ENCODE measurements at regions not wholly inside any gene's neighbourhood (a gene's known extent, or its start where the extent isn't known, plus 50 kb on each side); places are given as distances from the start of the nearest gene placed in this dataset.

DNA sequence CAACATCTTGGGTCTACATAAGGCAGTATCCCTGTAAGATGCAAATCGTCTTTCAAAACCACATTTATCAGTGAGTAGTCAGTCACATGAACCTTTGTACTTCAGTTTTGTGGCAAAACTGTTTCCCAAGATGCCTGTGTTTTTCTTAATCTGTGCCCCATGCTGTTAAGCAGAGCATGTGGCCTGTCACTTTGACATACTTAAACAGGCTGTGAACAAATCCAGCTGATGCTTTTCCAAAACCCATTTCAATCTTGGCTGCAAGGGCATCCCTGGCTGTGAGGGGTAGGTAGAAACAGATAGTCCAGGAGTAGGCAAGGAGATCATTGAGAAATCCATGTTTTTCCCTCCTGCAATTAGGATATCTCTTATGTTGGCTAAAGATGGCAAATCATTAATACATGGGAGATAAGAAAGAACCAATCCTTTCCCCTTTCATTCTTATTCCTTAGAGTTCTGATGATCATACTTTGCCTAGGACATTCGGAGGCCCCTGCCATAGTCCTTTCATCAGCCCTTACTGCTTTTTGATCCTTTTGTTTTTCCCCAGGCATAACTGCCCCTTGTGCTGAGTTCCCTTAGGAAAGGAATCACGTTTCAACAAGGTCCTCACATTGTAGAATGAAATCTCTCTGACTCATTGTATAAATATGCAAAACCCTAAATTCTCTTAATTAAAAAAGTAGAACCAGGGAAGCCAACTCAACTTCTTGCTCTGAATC, 121.1 kb upstream of the EEA1 start:
- ChIA-PET POLR2A (no interaction called here), CTCF (ENCODE audit: unreplicated experiment) (no interaction called here)
- no peaks in the 10 kb centered on the region for H3K36me3 ChIP-seq (ENCODE audit: insufficient read depth, low read length)
- no peaks in the 10 kb centered on the region for H3K79me2 ChIP-seq (ENCODE audit: insufficient read depth, low read depth, low read length)
- no TSS peak for BruUV-seq (replicated peaks)
- DNase-seq (ENCODE audit: low spot score) = no peak
- H4K20me1 ChIP-seq (ENCODE audit: insufficient read depth, low read length) = no peaks in the 10 kb centered on the region
- H3K4me2 ChIP-seq (ENCODE audit: low read length) = no peak overlapping the region
- H3K27ac ChIP-seq (ENCODE audit: low read depth, low read length, poor library complexity, severe bottlenecking) = no peak overlapping the region
- TF ChIP-seq CTCF (conservative IDR thresholded peaks at IDR 0.05; ENCODE audit: low read length) = no peak
- TF ChIP-seq EZH2phosphoT487 (IDR thresholded peaks at IDR 0.05; ENCODE audit: borderline replicate concordance, low read depth, low read length) = no peak
- H3K9me3 ChIP-seq (ENCODE audit: low read length) = no peaks in the 10 kb centered on the region
- intact Hi-C loops (cut with micrococcal nuclease; ENCODE audit: unreplicated experiment) = no loop called here
- H2AFZ ChIP-seq (ENCODE audit: low read length) = no peak overlapping the region
- no peaks in the 10 kb centered on the region for H3K4me1 ChIP-seq (ENCODE audit: insufficient read depth, low read length, poor library complexity, severe bottlenecking)
- no peaks in the 10 kb centered on the region for H3K9me2 ChIP-seq (ENCODE audit: insufficient read depth, low read length)
- no peak overlapping the region for H3K4me3 ChIP-seq (ENCODE audit: low read depth, low read length, poor library complexity, severe bottlenecking)

GRCh38 chr12:93050748-93051081, 121.6 kb upstream of the EEA1 start:
- Histone ChIP-seq H2AFZ (ENCODE audit: low read length) (no peak overlapping the region), H3K4me3 (ENCODE audit: low read depth, low read length, poor library complexity, severe bottlenecking) (no peak overlapping the region), H4K20me1 (ENCODE audit: insufficient read depth, low read length) (no peaks in the 10 kb centered on the region), H3K4me1 (ENCODE audit: insufficient read depth, low read length, poor library complexity, severe bottlenecking) (no peaks in the 10 kb centered on the region), H3K79me2 (ENCODE audit: insufficient read depth, low read depth, low read length) (no peaks in the 10 kb centered on the region), H3K27ac (ENCODE audit: low read depth, low read length, poor library complexity, severe bottlenecking) (no peak overlapping the region), H3K36me3 (ENCODE audit: insufficient read depth, low read length) (no peaks in the 10 kb centered on the region), H3K9me2 (ENCODE audit: insufficient read depth, low read length) (no peaks in the 10 kb centered on the region), H3K4me2 (ENCODE audit: low read length) (no peak overlapping the region), H3K9me3 (ENCODE audit: low read length) (no peaks in the 10 kb centered on the region)
- no peak for TF ChIP-seq CTCF (conservative IDR thresholded peaks at IDR 0.05; ENCODE audit: low read length)
- TF ChIP-seq EZH2phosphoT487 (IDR thresholded peaks at IDR 0.05; ENCODE audit: borderline replicate concordance, low read depth, low read length) = no peak
- BruUV-seq (replicated peaks) = no TSS peak
- intact Hi-C loops (cut with micrococcal nuclease; ENCODE audit: unreplicated experiment) = no loop called here
- POLR2A ChIA-PET = no interaction called here
- DNase-seq (ENCODE audit: low spot score) = no peak
- CTCF ChIA-PET (ENCODE audit: unreplicated experiment) = no interaction called here

DNA sequence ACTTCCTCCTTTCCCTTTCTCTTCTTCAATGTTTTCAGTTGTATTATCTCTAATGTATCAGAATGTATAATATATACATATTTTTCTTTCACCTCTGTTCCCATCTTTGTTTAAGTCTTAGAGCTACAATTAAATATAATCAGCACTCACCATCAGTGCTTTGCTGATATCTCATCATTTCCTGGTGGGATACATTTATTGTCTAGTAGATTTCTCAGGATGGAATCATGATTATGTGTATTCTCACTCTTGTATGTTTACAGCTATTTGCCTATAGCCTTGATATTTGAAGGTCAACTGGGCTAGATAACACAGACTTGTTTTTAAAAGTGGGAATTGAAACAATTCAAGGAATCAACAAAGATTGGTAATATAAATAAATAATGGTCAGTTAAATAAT, 124.9 kb upstream of the EEA1 start:
- Histone ChIP-seq H3K79me2 (ENCODE audit: insufficient read depth, low read depth, low read length) (no peaks in the 10 kb centered on the region), H3K4me3 (ENCODE audit: low read depth, low read length, poor library complexity, severe bottlenecking) (no peak overlapping the region), H3K4me1 (ENCODE audit: insufficient read depth, low read length, poor library complexity, severe bottlenecking) (no peaks in the 10 kb centered on the region), H3K27ac (ENCODE audit: low read depth, low read length, poor library complexity, severe bottlenecking) (no peak overlapping the region), H3K36me3 (ENCODE audit: insufficient read depth, low read length) (no peaks in the 10 kb centered on the region), H3K9me2 (ENCODE audit: insufficient read depth, low read length) (no peaks in the 10 kb centered on the region), H3K9me3 (ENCODE audit: low read length) (no peaks in the 10 kb centered on the region), H3K4me2 (ENCODE audit: low read length) (no peak overlapping the region), H2AFZ (ENCODE audit: low read length) (no peak overlapping the region), H4K20me1 (ENCODE audit: insufficient read depth, low read length) (no peaks in the 10 kb centered on the region)
- no peak for TF ChIP-seq EZH2phosphoT487 (IDR thresholded peaks at IDR 0.05; ENCODE audit: borderline replicate concordance, low read depth, low read length)
- TF ChIP-seq CTCF (conservative IDR thresholded peaks at IDR 0.05; ENCODE audit: low read length) = no peak
- DNase-seq (ENCODE audit: low spot score) = no peak
- CTCF ChIA-PET (ENCODE audit: unreplicated experiment) = no interaction called here
- BruUV-seq (replicated peaks) = no TSS peak
- POLR2A ChIA-PET = no interaction called here
- intact Hi-C loops (cut with micrococcal nuclease; ENCODE audit: unreplicated experiment) = no loop called here

All from OCI-LY7 (cell line).